LNCaP clone FGC (cell line): ENCODE measurements at regions not wholly inside any gene's neighbourhood (a gene's known extent, or its start where the extent isn't known, plus 50 kb on each side); places are given as distances from the start of the nearest gene placed in this dataset.

Experiments
- DNase-seq: peaks from one replicate; pipeline ENCODE4 v3.0.0-alpha.2; 2011; ENCODE audit warnings: low read depth
- H3K4me3 ChIP-seq: 2 replicates; pipeline ENCODE4 v1.5.1; 2011; ENCODE audit warnings: mild to moderate bottlenecking, low read depth, low read length, control low read depth
- TF ChIP-seq, protein P1 (sequence below): IDR thresholded peaks from 2 replicates; pipeline ENCODE4 v1.5.1; 2012; ENCODE audit warnings: mild to moderate bottlenecking; ENCODE audit not compliant: control insufficient read depth, insufficient read depth; ENCODE audit errors: extremely low read depth

DNA sequence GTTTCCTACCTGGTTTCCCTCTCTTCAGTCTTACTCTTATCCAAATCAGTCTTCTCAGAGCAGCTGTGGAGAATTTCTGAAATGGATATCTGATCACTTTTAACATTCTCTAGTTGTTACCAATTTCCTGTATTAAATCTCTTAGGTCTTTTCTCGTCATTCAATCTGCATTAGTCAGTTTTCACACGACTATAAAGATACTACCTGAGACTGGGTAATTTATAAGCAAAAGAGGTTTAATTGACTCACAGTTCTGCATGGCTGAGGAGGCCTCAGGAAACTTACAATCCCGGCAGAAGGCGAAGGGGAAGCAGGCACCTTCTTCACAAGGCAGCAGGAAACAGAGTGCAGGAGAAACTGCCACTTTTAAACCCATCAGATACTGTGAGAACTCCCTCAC is 444.8 kb downstream of the GATA3 start:
- TF ChIP-seq, protein P1, sequence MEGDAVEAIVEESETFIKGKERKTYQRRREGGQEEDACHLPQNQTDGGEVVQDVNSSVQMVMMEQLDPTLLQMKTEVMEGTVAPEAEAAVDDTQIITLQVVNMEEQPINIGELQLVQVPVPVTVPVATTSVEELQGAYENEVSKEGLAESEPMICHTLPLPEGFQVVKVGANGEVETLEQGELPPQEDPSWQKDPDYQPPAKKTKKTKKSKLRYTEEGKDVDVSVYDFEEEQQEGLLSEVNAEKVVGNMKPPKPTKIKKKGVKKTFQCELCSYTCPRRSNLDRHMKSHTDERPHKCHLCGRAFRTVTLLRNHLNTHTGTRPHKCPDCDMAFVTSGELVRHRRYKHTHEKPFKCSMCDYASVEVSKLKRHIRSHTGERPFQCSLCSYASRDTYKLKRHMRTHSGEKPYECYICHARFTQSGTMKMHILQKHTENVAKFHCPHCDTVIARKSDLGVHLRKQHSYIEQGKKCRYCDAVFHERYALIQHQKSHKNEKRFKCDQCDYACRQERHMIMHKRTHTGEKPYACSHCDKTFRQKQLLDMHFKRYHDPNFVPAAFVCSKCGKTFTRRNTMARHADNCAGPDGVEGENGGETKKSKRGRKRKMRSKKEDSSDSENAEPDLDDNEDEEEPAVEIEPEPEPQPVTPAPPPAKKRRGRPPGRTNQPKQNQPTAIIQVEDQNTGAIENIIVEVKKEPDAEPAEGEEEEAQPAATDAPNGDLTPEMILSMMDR = no peak
- H3K4me3 ChIP-seq = no peak overlapping the region
- no peak for DNase-seq

DNA sequence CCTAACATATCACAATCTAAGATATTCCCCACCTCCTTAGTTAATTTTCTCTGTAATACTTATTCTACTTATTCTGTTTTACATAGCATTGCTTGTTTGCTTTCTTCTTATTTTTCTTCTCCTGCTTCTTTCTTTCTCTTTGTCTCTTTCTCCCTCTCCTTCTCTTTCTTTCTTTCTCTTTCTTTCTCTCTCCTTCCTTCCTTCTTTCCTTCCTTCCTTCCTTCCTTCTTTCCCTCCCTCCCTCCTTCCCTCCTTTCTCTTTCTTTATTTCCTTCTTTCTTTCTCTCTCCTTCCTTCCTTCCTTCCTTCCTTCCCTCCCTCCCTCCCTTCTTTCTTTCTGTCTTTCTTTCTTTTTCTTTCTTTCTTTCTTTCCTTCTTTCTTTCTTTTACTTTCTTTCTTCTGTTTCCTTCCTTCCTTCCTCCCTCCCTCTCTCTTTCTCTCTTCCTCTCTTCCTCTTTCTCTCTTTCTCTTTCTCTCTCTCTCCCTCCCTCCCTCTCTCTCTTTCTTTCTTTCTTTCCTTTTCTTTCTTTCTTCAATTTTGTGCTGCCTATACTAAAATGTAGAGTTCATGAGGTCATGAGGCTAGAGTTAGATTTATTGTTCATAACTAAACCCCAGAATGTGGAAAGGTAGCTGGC is 445.4 kb downstream of the GATA3 start:
- no peak for DNase-seq
- no peak overlapping the region for H3K4me3 ChIP-seq
- TF ChIP-seq, protein P1 = no peak

DNA sequence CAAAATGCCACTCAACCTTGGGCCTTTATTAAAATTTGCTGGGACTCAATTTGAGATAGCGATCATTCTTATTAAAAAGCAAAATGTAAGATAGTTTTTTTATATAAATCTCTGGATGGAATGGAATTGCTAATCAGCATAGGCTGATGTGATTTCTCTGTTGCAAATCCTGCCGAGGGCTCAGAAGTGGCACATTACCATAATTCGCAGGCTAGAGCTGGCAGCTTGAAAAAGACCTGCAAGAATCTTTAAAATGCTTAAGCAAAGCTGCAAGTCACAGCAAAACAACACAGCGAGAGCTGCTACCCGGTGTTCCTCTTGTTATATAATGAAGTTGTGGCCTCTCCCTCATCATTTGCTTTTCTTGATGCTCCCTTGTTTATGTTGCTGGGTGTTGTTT is 448.1 kb downstream of the GATA3 start:
- no peak overlapping the region for H3K4me3 ChIP-seq
- DNase-seq = no peak
- TF ChIP-seq, protein P1 = no peak

DNA sequence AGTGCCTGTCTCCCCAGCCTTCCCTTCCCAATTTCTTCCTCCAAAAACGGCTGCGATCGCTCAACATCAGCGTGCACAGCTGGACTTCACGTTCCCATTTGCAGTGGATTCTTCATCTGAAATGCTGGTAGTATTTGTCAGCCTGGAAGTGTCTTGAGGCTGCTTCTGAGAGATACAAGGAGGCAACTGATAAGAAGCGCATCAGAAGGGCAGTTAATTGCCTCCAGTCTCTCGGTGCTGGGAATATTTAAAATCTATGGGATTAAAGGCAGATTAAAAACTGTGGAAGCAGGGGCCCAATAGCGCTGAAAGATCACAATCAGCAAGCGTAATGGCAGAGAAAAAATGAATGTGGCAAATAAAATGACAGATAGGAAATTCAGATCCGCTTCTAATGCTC is 450.0 kb downstream of the GATA3 start:
- no peak overlapping the region for H3K4me3 ChIP-seq
- TF ChIP-seq, protein P1 = no peak
- no peak for DNase-seq

DNA sequence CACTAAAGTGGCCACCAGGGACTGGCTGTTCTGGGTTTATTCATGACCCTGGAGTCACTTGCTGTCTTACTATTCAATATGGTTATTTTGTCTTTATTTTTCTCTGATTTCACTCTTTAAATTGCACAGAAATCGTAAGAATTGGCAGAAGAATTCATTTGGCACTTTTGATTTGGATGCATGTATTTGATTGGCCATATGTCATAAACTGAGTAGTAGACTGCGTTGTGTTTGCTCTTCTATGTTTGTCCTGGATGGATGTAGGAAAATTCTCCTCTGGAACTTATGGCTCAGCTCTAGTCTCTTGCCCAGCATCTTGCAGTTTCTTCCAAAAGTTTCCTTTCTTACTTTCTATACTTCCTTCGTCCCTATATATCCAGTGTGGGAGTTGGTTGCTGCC is 452.7 kb downstream of the GATA3 start:
- no peak for DNase-seq
- TF ChIP-seq, protein P1 = no peak
- H3K4me3 ChIP-seq = no peak overlapping the region

DNA sequence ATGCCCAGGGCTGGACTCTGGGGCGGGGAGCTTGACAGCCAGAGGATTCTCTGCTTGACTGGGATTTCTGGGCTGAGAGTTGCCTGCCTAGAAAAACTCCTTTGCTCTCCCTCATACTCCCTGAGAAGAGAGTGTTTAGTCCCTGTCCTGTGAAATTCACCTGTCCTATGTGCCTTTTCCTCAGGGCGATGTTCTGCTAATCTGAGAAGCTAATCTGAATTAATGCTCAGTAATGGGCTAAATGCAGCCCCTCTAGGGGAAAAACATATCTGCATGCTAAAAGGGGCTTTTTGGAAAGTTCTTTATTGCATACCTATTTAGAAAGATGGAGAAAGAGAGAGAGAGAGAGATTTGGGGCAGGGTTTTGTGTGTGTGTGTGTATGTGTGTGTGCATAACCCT is 454.4 kb downstream of the GATA3 start:
- H3K4me3 ChIP-seq = no peak overlapping the region
- DNase-seq = no peak
- TF ChIP-seq, protein P1 = no peak

DNA sequence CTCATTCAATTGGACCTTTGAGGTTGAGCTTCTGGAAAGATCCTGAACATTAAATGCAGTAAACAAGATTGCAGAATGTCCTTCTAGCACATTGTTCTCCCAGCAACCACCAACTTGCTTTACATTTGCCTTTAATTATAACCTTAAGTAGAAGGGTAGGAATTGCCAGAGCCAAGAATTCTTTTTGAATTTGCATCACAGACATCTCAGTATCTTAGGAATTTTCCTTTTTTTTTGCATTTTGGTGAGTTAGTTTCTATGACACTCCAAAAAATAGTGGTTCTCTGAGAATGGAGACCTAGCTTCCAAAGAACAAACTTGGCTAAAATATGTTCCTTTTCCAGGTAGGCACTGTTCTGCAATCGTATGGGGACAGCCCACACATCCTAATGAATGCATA is 456.0 kb downstream of the GATA3 start:
- no peak for DNase-seq
- no peak overlapping the region for H3K4me3 ChIP-seq
- TF ChIP-seq, protein P1 = no peak
